PC-9 (cell line): ENCODE measurements at regions not wholly inside any gene's neighbourhood (a gene's known extent, or its start where the extent isn't known, plus 50 kb on each side); places are given as distances from the start of the nearest gene placed in this dataset.

Experiments used
- EZH2 ChIP-seq: fragments of 200-600 bp; sonication (generic); IDR thresholded peaks from 2 replicates; pipeline ENCODE4 v1.8.0; 2017; ENCODE audit warnings: antibody characterized with exemption, low read depth
- TF ChIP-seq, protein P1 (sequence below): fragments of 200-600 bp; sonication (generic); conservative IDR thresholded peaks from 2 replicates; pipeline ENCODE4 v1.6.1; 2017; ENCODE audit warnings: mixed run types, antibody characterized with exemption, mild to moderate bottlenecking, moderate library complexity

- TF ChIP-seq, protein P1, sequence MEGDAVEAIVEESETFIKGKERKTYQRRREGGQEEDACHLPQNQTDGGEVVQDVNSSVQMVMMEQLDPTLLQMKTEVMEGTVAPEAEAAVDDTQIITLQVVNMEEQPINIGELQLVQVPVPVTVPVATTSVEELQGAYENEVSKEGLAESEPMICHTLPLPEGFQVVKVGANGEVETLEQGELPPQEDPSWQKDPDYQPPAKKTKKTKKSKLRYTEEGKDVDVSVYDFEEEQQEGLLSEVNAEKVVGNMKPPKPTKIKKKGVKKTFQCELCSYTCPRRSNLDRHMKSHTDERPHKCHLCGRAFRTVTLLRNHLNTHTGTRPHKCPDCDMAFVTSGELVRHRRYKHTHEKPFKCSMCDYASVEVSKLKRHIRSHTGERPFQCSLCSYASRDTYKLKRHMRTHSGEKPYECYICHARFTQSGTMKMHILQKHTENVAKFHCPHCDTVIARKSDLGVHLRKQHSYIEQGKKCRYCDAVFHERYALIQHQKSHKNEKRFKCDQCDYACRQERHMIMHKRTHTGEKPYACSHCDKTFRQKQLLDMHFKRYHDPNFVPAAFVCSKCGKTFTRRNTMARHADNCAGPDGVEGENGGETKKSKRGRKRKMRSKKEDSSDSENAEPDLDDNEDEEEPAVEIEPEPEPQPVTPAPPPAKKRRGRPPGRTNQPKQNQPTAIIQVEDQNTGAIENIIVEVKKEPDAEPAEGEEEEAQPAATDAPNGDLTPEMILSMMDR, result no peak
- TF ChIP-seq EZH2, result no peak
Measured at GRCh38 chr5:2442496-2443354, 308.8 kb downstream of the IRX2 start.
